NB4 (cell line): ENCODE measurements at regions not wholly inside any gene's neighbourhood (a gene's known extent, or its start where the extent isn't known, plus 50 kb on each side); places are given as distances from the start of the nearest gene placed in this dataset.

Experiments
- DNase-seq: peaks from one replicate; pipeline ENCODE4 v3.0.0; 2010; ENCODE audit warnings: low read depth
- H3K4me3 ChIP-seq: one replicate; pipeline ENCODE4 v1.5.1; 2011; ENCODE audit warnings: mild to moderate bottlenecking, low read depth, low read length, moderate library complexity
- CTCF ChIP-seq: IDR thresholded peaks from one replicate; pipeline ENCODE4 v1.5.1; 2012; ENCODE audit warnings: low read depth, low read length
- MAX ChIP-seq: IDR thresholded peaks from 2 replicates; pipeline ENCODE4 v1.6.1; 2011; ENCODE audit warnings: low read depth, low read length
- MYC ChIP-seq: IDR thresholded peaks from 2 replicates; pipeline ENCODE4 v1.6.1; 2011; ENCODE audit warnings: low read depth, low read length
- POLR2A ChIP-seq: IDR thresholded peaks from 2 replicates; pipeline ENCODE4 v1.6.1; 2011; ENCODE audit warnings: mild to moderate bottlenecking; ENCODE audit not compliant: insufficient read length; ENCODE audit errors: extremely low read depth

DNA sequence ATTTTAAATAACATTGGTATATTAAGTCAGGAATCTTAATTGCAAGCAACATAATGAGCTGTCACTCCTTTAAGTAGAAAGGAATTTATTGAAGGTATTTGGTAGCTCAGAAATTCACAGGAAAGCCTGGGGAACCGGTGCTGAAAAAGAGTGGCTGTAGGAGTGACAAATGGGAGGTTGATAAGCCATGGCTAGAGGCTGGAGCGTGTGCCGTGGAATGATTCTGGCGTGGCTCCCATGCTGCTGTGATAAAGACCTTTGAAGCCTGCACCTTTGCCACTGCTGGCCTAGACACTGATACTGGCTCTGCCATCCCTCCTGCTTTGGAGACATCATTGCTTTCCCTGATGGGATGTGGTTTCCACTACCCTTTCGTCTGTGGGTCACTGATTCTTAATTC lies 65.7 kb upstream of the ATG10 start:
- no peak for DNase-seq
- H3K4me3 ChIP-seq = no peak overlapping the region
- TF ChIP-seq POLR2A (no peak), MAX (no peak), CTCF (no peak), MYC (no peak)

- TF ChIP-seq CTCF = no peak
- TF ChIP-seq POLR2A = no peak
- no peak for TF ChIP-seq MYC
- TF ChIP-seq MAX = no peak
- DNase-seq = no peak
These were observed 67.0 kb upstream of the ATG10 start for GRCh38 chr5:81904861-81905260.

DNA sequence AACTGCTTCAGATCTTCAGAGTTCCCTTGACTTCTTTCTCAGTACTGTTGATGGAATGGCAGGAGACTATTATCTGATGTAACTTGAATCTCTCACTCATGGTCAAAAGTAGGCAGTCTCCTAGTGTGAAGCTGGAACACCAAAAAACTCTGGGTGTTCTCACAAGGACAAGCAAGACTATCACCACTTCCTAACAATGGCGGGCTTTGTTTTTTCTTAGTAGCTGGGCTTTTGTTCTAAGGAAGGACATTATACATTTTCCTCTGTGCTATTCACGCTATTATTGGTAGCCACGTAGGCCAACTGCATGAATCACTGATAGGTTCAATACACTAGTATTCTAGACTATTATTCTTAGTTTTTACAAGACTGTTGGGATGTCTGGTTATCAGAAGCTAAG lies 67.7 kb upstream of the ATG10 start:
- no peak for TF ChIP-seq MYC

More at GRCh38 chr5:81904861-81905260, 67.0 kb upstream of the ATG10 start:
- no peak overlapping the region for H3K4me3 ChIP-seq

DNA sequence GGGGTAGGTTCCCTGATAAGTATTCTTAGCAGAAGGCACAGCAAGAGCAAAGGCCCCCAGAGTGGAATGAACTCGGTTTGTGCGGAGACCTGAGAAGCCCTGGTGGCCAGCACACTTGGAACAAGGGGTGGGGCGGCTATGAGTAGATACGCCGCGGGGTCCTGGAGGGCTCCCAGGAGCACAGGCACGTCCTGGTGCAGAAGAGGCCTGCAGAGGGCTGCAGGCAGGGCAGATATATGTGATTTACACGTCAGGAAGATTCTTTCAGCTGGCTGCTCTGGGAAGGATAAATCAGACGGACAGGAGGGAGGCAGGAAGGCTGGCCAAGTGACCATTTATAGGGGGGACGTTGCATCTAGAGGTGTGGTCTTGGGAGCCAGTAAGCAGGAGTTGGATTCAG lies 70.2 kb upstream of the ATG10 start:
- DNase-seq = no peak
- H3K4me3 ChIP-seq = no peak overlapping the region
- TF ChIP-seq POLR2A (no peak), MAX (no peak), MYC (no peak), CTCF (no peak)

More for the DNA sequence above, 67.7 kb upstream of the ATG10 start:
- no peak for DNase-seq
- H3K4me3 ChIP-seq = no peak overlapping the region

- TF ChIP-seq MYC = no peak
- no peak overlapping the region for H3K4me3 ChIP-seq
- no peak for DNase-seq
These were observed 72.7 kb upstream of the ATG10 start for GRCh38 chr5:81899123-81899522.

GRCh38 chr5:81898403-81898802 lies 73.4 kb upstream of the ATG10 start:
- TF ChIP-seq MAX (no peak), POLR2A (no peak), MYC (peak; percentile 10; the same call in 1 of the 2 replicates), CTCF (no peak)
- peak; percentile 83 for DNase-seq
- no peak overlapping the region for H3K4me3 ChIP-seq

DNA sequence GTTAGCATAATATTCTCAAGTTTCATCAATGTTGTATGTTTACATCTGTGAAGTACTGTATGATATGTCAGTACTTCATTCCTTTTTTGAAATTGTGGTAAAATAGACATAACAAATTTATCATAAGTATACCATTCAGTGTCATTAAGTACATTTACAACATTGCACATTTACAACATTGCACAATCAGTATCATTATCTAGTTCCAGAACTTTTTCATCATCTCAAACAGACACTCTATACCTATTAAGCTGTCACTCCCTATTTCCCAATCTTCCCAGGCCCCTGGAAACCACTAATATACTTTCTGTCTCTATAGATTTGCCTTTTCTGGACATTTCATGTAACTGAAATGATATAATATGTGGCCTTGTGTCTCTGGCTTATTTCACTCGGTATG lies 75.1 kb upstream of the ATG10 start:
- no peak overlapping the region for H3K4me3 ChIP-seq
- TF ChIP-seq POLR2A (no peak), MAX (no peak), CTCF (no peak), MYC (no peak)
- peak; percentile 64 for DNase-seq
